Hepatocyte (in vitro differentiated cells): ENCODE measurements at regions not wholly inside any gene's neighbourhood (a gene's known extent, or its start where the extent isn't known, plus 50 kb on each side); places are given as distances from the start of the nearest gene placed in this dataset.

Experiments
- EZH2 ChIP-seq: fragments of 200-600 bp; sonication (generic); IDR thresholded peaks from 2 replicates; pipeline ENCODE4 v1.6.1; 2016; ENCODE audit warnings: antibody characterized with exemption, mild to moderate bottlenecking, borderline replicate concordance
- EZH2phosphoT487 ChIP-seq: fragments of 200-600 bp; sonication (generic); IDR thresholded peaks from one replicate; pipeline ENCODE4 v1.6.1; 2018; ENCODE audit warnings: antibody characterized with exemption, mild to moderate bottlenecking, low read depth, moderate library complexity; ENCODE audit not compliant: unreplicated experiment, severe bottlenecking
- TF ChIP-seq, protein P1 (sequence below): fragments of 200-600 bp; sonication (generic); IDR thresholded peaks from 2 replicates; pipeline ENCODE4 v1.5.1; 2016; ENCODE audit warnings: antibody characterized with exemption, mild to moderate bottlenecking; ENCODE audit not compliant: poor library complexity

DNA sequence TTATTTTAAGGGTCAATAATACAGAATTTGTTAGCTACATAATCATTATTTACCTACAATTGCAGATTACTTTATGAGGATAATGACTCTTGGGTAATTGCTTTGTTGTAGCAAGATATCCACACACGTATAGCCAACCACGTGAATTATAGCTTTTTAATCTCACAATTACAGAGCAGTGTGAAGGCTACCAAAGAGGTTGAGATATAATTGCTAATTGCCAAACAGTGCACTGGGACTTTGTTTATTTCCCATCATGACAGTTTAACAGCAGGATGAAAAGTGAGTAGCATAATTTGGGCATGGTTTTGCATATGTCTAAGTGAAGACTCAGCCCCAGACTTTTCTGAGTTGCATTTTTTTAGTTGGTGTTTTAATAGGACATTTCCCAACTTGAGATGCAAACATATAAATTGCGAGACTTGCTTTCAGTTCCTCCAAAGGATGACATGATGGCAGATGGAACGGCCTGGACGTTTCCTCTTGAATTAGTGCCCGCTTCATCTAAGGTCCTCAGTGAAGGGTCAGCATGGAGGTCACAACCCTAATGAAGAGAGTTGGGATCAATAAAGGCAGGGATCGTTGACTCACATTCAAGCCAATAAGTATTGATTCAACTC lies 180.7 kb upstream of the GPR26 start:
- TF ChIP-seq, protein P1, sequence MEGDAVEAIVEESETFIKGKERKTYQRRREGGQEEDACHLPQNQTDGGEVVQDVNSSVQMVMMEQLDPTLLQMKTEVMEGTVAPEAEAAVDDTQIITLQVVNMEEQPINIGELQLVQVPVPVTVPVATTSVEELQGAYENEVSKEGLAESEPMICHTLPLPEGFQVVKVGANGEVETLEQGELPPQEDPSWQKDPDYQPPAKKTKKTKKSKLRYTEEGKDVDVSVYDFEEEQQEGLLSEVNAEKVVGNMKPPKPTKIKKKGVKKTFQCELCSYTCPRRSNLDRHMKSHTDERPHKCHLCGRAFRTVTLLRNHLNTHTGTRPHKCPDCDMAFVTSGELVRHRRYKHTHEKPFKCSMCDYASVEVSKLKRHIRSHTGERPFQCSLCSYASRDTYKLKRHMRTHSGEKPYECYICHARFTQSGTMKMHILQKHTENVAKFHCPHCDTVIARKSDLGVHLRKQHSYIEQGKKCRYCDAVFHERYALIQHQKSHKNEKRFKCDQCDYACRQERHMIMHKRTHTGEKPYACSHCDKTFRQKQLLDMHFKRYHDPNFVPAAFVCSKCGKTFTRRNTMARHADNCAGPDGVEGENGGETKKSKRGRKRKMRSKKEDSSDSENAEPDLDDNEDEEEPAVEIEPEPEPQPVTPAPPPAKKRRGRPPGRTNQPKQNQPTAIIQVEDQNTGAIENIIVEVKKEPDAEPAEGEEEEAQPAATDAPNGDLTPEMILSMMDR = no peak
- no peak for TF ChIP-seq EZH2phosphoT487
- no peak for TF ChIP-seq EZH2
